Lower leg skin (tissue), 4 donors: ENCODE measurements at regions not wholly inside any gene's neighbourhood (a gene's known extent, or its start where the extent isn't known, plus 50 kb on each side); places are given as distances from the start of the nearest gene placed in this dataset.
"Not testable (repeated sequence)": the region's sequence is repeated elsewhere in the genome, so short reads cannot be mapped to it uniquely, and the experiment has no call there.

ENCODE experiments used
- DNase-seq, 2 donors: peaks; one replicate each; pipeline ENCODE4 v3.0.0-alpha.2; 2019; ENCODE audit warnings: low spot score in 2 of 2
- H3K4me3 ChIP-seq: fragments of 200-600 bp; sonication (generic); 2 replicates; pipeline ENCODE4 v1.5.1; 2017; ENCODE audit warnings: mild to moderate bottlenecking, low read depth; ENCODE audit not compliant: poor library complexity, severe bottlenecking
- POLR2A ChIP-seq, 2 donors: fragments of 450-650 bp; IDR thresholded peaks; one replicate each; pipeline ENCODE4 v1.6.1; 2016 to 2017; ENCODE audit warnings: antibody characterized with exemption in 2 of 2, mild to moderate bottlenecking in 1 of 2, moderate library complexity in 1 of 2
- whole genome bisulfite sequencing, 2 donors: methylation state at CpG; one replicate each; pipeline ENCODE4 v1.1.5; 2018; 5-methylcytosine and 5-hydroxymethylcytosine counted together
- intact Hi-C: fragments of 100-400 bp; cut with DNase I; formaldehyde crosslinking; loops from one replicate; pipeline ENCODE4 v1.15.0; 2023; ENCODE audit warnings: low total_unique reads
- TF ChIP-seq, protein P1 (sequence below), 3 donors: fragments of 450-650 bp; IDR thresholded peaks; one replicate each; pipeline ENCODE4 v1.5.1; 2016; ENCODE audit warnings: antibody characterized with exemption in 3 of 3, mild to moderate bottlenecking in 3 of 3, moderate library complexity in 2 of 3

DNA sequence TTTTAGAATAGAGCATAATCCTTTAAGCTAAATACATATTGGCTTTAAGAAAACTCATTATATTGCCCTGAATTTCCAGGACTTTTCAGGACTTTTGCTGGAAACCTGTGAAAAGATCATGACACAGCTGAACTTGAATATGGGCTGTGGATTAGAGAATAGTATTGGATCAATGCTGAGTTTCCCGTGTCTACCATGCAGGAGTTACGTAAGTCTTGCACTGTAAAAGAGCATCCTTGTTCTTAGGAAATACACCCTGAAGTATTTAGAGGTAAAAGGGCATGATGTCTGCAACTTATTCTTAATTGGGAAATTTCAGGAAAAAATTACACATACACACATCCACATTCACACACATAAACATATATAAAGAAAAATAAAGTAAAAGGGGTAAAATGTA, 82.1 kb downstream of the ZFP36L2 start:
- intact Hi-C loops, result no loop called here
- 77% methylated on average over 2 of the region's 2 CpGs for whole genome bisulfite sequencing, 2 donors
- no peak overlapping the region for H3K4me3 ChIP-seq
- no peak for TF ChIP-seq POLR2A (IDR thresholded peaks at IDR 0.05)
- TF ChIP-seq, protein P1, sequence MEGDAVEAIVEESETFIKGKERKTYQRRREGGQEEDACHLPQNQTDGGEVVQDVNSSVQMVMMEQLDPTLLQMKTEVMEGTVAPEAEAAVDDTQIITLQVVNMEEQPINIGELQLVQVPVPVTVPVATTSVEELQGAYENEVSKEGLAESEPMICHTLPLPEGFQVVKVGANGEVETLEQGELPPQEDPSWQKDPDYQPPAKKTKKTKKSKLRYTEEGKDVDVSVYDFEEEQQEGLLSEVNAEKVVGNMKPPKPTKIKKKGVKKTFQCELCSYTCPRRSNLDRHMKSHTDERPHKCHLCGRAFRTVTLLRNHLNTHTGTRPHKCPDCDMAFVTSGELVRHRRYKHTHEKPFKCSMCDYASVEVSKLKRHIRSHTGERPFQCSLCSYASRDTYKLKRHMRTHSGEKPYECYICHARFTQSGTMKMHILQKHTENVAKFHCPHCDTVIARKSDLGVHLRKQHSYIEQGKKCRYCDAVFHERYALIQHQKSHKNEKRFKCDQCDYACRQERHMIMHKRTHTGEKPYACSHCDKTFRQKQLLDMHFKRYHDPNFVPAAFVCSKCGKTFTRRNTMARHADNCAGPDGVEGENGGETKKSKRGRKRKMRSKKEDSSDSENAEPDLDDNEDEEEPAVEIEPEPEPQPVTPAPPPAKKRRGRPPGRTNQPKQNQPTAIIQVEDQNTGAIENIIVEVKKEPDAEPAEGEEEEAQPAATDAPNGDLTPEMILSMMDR (IDR thresholded peaks at IDR 0.05), result no peak
- DNase-seq, result no peak

DNA sequence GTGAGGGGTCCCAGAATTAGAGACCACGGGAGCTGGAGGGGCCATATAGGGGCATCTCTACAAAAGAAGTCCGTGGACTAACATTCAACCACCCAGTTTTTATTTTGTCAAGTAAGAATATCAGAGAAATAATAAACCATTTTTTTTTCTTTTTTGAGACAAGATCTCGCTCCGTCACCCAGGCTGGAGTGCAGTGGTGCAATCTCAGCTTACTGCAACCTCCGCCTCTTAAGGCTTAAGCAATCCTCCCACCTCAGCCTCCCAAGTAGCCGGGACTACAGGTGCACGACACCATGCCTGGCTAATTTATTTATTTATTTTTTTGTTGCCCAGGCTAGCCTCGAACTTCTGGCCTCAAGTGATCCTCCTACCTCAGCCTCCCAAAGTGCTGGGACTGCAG, 82.7 kb downstream of the ZFP36L2 start:
- WGBS, 2 donors, result 83 to 91% methylated on average over 8 of the region's 8 CpGs
- intact Hi-C loops, result no loop called here
- H3K4me3 ChIP-seq, result no peak overlapping the region
- no peak for TF ChIP-seq POLR2A (IDR thresholded peaks at IDR 0.05)
- TF ChIP-seq, protein P1 (IDR thresholded peaks at IDR 0.05), result no peak
- DNase-seq, result no peak

GRCh38 chr2:43142921-43143438, 83.4 kb downstream of the ZFP36L2 start:
- TF ChIP-seq, protein P1 (IDR thresholded peaks at IDR 0.05), result no peak
- TF ChIP-seq POLR2A (IDR thresholded peaks at IDR 0.05), result no peak
- no peak overlapping the region for H3K4me3 ChIP-seq
- intact Hi-C loops, result no loop called here
- 90 to 91% methylated on average over 7 of the region's 7 CpGs for WGBS, 2 donors
- no peak for DNase-seq

GRCh38 chr2:43141636-43142151, 84.7 kb downstream of the ZFP36L2 start:
- DNase-seq, intact Hi-C loops, H3K4me3 ChIP-seq: not testable (repeated sequence)
- 85 to 95% methylated on average over 7 of the region's 7 CpGs for WGBS, 2 donors

DNA sequence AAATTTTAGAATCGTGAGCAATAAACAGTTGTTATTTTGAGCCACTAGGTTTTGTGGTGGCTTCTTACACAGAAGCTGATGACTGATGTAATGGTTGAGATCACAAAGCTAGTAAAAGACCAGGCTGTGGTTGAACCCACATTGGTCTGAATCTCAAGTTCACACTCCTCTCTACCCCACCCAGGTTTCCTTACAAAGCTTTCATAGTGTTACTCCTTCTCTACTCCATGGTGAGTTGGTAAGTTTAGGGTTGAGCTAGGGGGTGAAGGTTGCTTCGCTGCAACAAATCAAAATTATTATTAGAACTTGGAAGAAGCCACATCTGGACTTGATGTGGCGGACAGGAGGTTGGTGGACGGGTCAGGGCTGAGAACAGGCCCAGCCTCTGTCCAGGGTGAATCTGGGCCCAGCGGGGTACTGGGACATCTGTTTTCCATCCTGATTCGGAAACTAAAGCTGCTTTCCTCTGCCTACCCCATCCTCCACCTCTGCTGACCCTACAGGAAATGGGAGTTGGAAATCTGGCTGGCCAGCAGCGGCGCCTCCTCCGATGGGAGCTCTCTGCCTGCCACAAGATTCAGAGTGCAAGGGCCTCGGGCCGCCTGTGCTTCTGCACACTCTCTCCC, 86.3 kb downstream of the ZFP36L2 start:
- 74 to 88% methylated on average over 11 of the region's 11 CpGs for WGBS, 2 donors
- DNase-seq, result no peak
- intact Hi-C loops, result no loop called here
- no peak overlapping the region for H3K4me3 ChIP-seq
- TF ChIP-seq, protein P1 (IDR thresholded peaks at IDR 0.05), result no peak
- no peak for TF ChIP-seq POLR2A (IDR thresholded peaks at IDR 0.05)

GRCh38 chr2:43139501-43139900, 86.9 kb downstream of the ZFP36L2 start:
- TF ChIP-seq, protein P1 (IDR thresholded peaks at IDR 0.05), result no peak
- no peak for TF ChIP-seq POLR2A (IDR thresholded peaks at IDR 0.05)
- no peak for DNase-seq
- H3K4me3 ChIP-seq, result no peak overlapping the region
- intact Hi-C loops, result no loop called here
- WGBS, 2 donors, result 94 to 97% methylated on average over 4 of the region's 4 CpGs
